CD4-positive, alpha-beta T cell (primary cell): ENCODE measurements at regions not wholly inside any gene's neighbourhood (a gene's known extent, or its start where the extent isn't known, plus 50 kb on each side); places are given as distances from the start of the nearest gene placed in this dataset.

Source experiments
- ATAC-seq: fragments of 200-7000 bp; cut with Tn5 transposase; one replicate; pipeline ENCODE4 v1.10.0; 2022; ENCODE audit warnings: mild to moderate bottlenecking; ENCODE audit not compliant: poor library complexity
- CTCF ChIA-PET: fragments of 350-600 bp; sonication (Branson Sonifier 250); formaldehyde crosslinking; loops from one replicate; lab custom pipeline; 2021; ENCODE audit warnings: antibody characterized with exemption, inconsistent platforms; lab: Charles Lee
- POLR2A ChIA-PET: fragments of 350-600 bp; sonication (Branson Sonifier 250); formaldehyde crosslinking; loops from one replicate; lab custom pipeline; 2021; ENCODE audit warnings: antibody characterized with exemption, inconsistent platforms; lab: Charles Lee
- DNase-seq, 14 experiments: peaks; one replicate each; pipeline ENCODE4 v3.0.0-alpha.2; 2013 to 2020; ENCODE audit warnings: mixed read lengths in 2 of 14
- H3K27ac ChIP-seq, 2 donors: one replicate each; pipeline versions ENCODE4 v1.5.1 to v1.7.0; 2013; ENCODE audit warnings: low read length in 2 of 2, low read depth in 1 of 2, mild to moderate bottlenecking in 1 of 2
- H3K27me3 ChIP-seq, 2 experiments: 1 replicate in 1 of 2; 2 replicates in 1 of 2; pipeline versions ENCODE4 v1.6.1 to v1.7.0; 2013; ENCODE audit warnings: low read length in 2 of 2, control low read depth in 1 of 2, mild to moderate bottlenecking in 1 of 2, moderate library complexity in 1 of 2; ENCODE audit not compliant: insufficient read depth in 2 of 2, control insufficient read depth in 1 of 2
- H3K36me3 ChIP-seq: one replicate; pipeline ENCODE4 v1.6.1; 2013; ENCODE audit warnings: low read length, control low read depth; ENCODE audit not compliant: insufficient read depth
- H3K4me1 ChIP-seq: one replicate; pipeline ENCODE4 v1.6.1; 2013; ENCODE audit warnings: low read length, control low read depth; ENCODE audit not compliant: insufficient read depth
- H3K4me3 ChIP-seq: one replicate; pipeline ENCODE4 v1.5.1; 2013; ENCODE audit warnings: mild to moderate bottlenecking, low read length, moderate library complexity
- H3K9me3 ChIP-seq, 2 experiments: 1 replicate in 1 of 2; 2 replicates in 1 of 2; pipeline versions ENCODE4 v1.6.1 to v1.7.0; 2013; ENCODE audit warnings: low read length in 2 of 2, mild to moderate bottlenecking in 2 of 2, control low read depth in 1 of 2, moderate library complexity in 1 of 2; ENCODE audit not compliant: control insufficient read depth in 1 of 2, insufficient read depth in 1 of 2
- H3K27ac Mint-ChIP-seq: one replicate; pipeline ENCODE4 v1.8.0; 2020; ENCODE audit warnings: mixed read lengths
- H3K27me3 Mint-ChIP-seq: one replicate; pipeline ENCODE4 v1.8.0; 2021; ENCODE audit warnings: mixed read lengths
- H3K36me3 Mint-ChIP-seq: one replicate; pipeline ENCODE4 v1.8.0; 2021; ENCODE audit warnings: low read depth, mixed read lengths
- H3K4me1 Mint-ChIP-seq: one replicate; pipeline ENCODE4 v1.8.0; 2021; ENCODE audit warnings: low read depth, mixed read lengths
- H3K4me3 Mint-ChIP-seq: one replicate; pipeline ENCODE4 v1.8.0; 2020; ENCODE audit warnings: mild to moderate bottlenecking, mixed read lengths
- H3K9me3 Mint-ChIP-seq: one replicate; pipeline ENCODE4 v1.8.0; 2020; ENCODE audit warnings: mixed read lengths
- CTCF ChIP-seq: fragments of 200-600 bp; IDR thresholded peaks from one replicate; pipeline ENCODE4 v1.8.0; 2022; ENCODE audit warnings: antibody characterized with exemption, mild to moderate bottlenecking
- intact Hi-C, 2 experiments: fragments of 100-400 bp; cut with DNase I in 1 of 2; cut with micrococcal nuclease in 1 of 2; formaldehyde crosslinking; loops; one replicate each; pipeline versions ENCODE4 v1.15.1 to v1.9.0; 2023 to 2025; cut with DNase I, micrococcal nuclease

- Histone ChIP-seq H3K27me3 (no peaks in the 10 kb centered on the region), H3K36me3 (no peaks in the 10 kb centered on the region), H3K4me3 (no peak overlapping the region), H3K9me3 (no peaks in the 10 kb centered on the region), H3K4me1 (no peaks in the 10 kb centered on the region), H3K27ac (no peak overlapping the region)
- DNase-seq (no peak), ATAC-seq (no peak)
- Mint-ChIP-seq H3K27ac (no peak overlapping the region), H3K36me3 (no peaks in the 10 kb centered on the region), H3K4me1 (no peaks in the 10 kb centered on the region), H3K9me3 (no peaks in the 10 kb centered on the region), H3K27me3 (no peaks in the 10 kb centered on the region), H3K4me3 (no peak overlapping the region)
- no peak for TF ChIP-seq CTCF
- ChIA-PET POLR2A (no interaction called here), CTCF (no interaction called here)
- intact Hi-C loops: no loop called here
Observed at GRCh38 chr5:143473481-143473880, 70.0 kb upstream of the NR3C1 start.

- DNase-seq: no peak
- no peak for ATAC-seq
- H3K27ac Mint-ChIP-seq: no peak overlapping the region
- Histone ChIP-seq H3K27ac (no peak overlapping the region), H3K4me1 (no peaks in the 10 kb centered on the region), H3K36me3 (no peaks in the 10 kb centered on the region), H3K27me3 (no peaks in the 10 kb centered on the region), H3K9me3 (no peaks in the 10 kb centered on the region), H3K4me3 (no peak overlapping the region)
- no peak overlapping the region for H3K4me3 Mint-ChIP-seq
- ChIA-PET POLR2A (interaction anchor here (0.8 kb wide), 1 partner anchor 38 kb away, joined by 3 read pairs; no protein-coding TSS in a partner anchor), CTCF (interaction anchor here (1.1 kb wide), 1 partner anchor 52 kb away, joined by 3 read pairs; no protein-coding TSS in a partner anchor)
- no peaks in the 10 kb centered on the region for H3K4me1 Mint-ChIP-seq
- H3K27me3 Mint-ChIP-seq: no peaks in the 10 kb centered on the region
- no peaks in the 10 kb centered on the region for H3K36me3 Mint-ChIP-seq
- intact Hi-C loops: no loop called here
- no peaks in the 10 kb centered on the region for H3K9me3 Mint-ChIP-seq
- no peak for TF ChIP-seq CTCF
Observed at GRCh38 chr5:143472576-143472975, 69.1 kb upstream of the NR3C1 start.

DNA sequence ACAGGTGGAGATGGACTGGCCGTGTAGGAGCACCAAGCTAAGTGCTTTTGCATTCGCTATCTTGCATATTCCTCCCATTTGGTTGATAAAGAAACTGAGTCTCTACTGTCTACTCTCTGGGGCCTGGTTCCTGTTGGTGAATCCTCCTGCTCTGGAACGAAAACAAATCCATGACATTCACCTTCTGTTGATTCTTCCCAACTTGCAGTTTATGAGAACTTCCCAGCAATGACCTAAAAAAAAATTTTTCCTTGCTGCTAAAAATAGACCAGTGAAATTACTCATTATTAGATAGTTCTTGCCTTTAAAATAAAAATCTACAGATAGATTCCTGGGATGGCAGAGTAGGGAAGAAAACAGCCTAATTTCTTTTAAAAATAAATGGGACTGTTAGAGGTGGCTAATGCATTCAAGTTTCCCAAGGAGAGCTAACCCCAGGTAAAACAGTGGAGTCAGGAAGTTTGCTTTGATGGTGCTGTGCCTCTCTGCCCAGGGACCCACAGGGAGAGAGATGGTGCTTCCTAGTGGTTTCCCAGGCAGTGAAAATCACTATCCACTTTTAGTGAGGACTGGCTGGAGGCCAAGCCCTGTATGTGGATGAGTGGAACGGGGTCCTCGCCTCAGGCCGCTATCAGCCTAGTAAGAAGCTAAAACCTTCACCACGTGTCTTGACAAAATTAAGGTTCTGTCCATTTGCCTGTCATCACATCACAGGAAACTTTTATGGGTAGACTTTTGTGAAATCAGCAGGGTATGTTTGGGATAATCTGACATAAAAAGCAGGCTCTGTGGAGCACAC is 68.4 kb upstream of the NR3C1 start:
- Mint-ChIP-seq H3K27me3 (no peaks in the 10 kb centered on the region), H3K4me3 (no peak overlapping the region), H3K9me3 (no peaks in the 10 kb centered on the region), H3K36me3 (no peaks in the 10 kb centered on the region), H3K27ac (no peak overlapping the region), H3K4me1 (no peaks in the 10 kb centered on the region)
- Histone ChIP-seq H3K4me3 (no peak overlapping the region), H3K4me1 (no peaks in the 10 kb centered on the region), H3K36me3 (no peaks in the 10 kb centered on the region), H3K9me3 (no peaks in the 10 kb centered on the region), H3K27me3 (no peaks in the 10 kb centered on the region), H3K27ac (no peak overlapping the region)
- intact Hi-C loops: no loop called here
- TF ChIP-seq CTCF: no peak
- ATAC-seq (no peak), DNase-seq (no peak)
- POLR2A ChIA-PET: interaction anchor here (0.8 kb wide), 1 partner anchor 37 kb away, joined by 3 read pairs; no protein-coding TSS in a partner anchor
- CTCF ChIA-PET: interaction anchor here (1.1 kb wide), 1 partner anchor 53 kb away, joined by 3 read pairs; no protein-coding TSS in a partner anchor
